NCI-H2107 (cell line): ENCODE measurements at regions not wholly inside any gene's neighbourhood (a gene's known extent, or its start where the extent isn't known, plus 50 kb on each side); places are given as distances from the start of the nearest gene placed in this dataset.
A peak's percentile ranks its signal among the peaks of the same experiment; 100 is the strongest.

ENCODE experiments used
- DNase-seq: peaks from one replicate; lab custom pipeline; 2025; lab: John Stamatoyannopoulos, UW

DNA sequence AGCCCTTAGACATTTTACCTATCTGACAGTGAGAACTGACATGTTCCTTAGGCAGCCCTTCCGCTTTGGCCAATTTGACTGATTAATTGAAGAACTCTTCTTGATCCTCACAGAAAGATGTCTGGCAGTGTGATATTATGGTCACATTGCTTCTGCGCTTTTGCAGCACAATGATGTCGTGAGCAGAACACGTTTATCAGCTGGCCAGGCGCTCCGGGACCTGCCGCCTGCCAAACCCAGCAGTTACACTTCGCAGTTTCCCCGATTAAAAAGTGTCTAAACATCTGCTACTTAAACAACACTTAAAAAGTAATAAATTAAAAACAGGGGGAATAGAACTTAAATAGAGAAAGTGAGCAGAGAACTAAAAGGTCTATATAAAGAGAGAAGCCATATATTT, 103.5 kb upstream of the ETS2 start:
- DNase-seq: no peak

DNA sequence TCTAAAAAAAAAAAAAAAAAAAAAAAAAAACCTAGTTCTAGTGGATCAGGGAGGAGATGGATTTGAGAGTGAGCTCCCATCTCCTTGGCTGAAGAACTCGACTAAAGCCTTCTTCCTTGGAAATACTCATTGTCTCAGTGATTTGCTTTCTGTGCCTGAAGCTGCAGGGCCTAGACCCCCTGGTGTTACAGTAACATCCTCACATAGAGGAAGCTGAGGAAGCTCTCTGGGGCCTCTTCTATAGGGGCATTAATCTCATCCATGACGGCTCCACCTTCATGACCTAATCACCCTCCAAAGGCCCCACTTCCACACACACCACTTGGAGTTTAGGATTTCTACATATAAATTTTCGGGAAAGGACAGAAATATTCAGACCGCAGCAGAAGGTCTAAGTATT, 95.9 kb upstream of the ETS2 start:
- no peak for DNase-seq

DNA sequence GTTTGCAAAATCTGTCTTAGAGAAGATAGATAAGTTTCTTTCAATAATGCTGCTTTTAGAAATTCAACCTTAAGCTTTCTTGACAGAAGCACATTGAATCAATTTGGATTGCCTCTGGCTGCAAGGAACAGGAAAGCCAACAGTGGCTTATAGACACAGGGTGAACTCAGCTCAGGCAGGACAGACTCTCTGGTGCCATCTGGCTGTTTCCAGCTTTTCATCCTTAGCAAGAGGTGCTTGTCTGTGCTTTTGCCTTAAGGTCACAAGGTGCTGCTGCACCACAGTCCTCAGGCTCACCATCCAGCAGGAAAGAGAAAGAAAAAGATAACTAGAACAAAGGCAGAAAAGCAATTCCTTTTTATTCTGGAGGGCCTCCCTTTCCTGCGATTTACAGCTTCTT, 93.7 kb upstream of the ETS2 start:
- no peak for DNase-seq

DNA sequence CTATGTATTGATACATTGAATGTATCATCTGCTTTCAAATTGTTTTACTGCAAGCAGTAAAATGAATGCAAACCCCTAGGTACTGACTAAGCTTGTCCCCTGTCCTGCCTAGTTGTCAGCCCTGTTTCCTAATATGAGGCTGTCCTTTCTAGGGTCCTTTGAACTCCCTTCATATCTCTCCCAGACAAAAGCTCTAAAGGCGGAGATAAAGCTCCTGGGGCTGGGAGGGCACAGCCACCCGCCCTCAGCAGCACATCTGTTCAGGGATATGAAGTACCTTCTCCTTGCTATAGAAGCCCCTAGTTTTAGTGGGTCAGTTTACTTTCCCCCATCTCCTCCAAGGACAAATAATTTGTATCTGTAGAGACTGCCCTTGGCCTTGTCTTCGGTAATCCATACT, 93.1 kb upstream of the ETS2 start:
- DNase-seq: no peak

DNA sequence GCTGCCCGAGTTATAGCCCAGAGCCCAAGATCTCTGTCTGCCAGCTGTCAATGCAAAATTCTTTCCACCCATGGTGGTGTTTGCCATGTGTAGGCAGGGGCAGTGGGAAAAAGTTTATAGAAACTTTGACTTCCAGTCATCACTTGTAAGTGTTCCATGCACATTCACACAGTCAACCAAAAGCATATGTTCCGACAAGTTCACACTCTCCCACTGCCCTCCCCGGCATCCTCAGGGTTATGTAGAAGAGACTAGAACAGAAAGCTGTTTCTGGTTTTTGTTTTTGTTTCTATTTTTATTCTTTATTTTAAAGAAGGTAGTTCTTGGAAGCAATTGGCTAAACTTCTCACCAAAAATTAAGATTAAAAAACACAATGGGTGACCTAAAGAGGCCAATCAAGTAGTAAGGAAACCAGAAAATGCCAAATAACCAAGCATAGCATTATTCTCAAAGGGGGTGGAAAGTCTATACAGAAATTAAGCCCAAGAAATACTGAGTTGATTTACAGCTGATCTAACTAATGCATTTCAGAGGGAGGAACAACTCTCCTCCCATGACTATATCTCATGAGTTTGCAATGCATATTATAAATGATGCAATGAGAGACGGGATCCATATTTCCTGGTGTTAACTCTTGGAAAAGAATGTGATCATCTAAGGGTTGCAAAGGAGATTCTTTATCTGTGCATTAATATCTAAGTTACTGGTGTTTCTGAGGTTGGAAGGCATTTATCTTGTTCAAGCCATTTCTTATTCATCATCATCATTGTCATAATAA, 91.5 kb upstream of the ETS2 start:
- no peak for DNase-seq

DNA sequence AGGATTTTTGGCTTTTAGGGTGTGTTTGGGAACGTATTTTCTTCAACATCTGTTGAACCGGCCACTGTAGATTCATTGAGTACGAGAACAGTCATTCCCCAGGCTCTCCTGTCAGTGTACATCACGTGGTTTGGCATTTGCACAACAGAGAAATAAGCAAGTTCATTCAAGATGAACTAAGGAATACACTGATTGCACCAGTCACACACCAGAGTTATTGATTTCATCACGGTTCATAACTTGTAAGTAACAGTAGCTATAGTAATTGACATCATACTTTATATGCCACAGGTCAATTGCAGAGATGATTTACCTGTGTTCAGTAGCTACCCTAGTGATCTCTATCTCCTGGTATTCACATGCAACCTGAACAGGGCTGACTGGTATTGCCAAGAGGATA, 90.7 kb upstream of the ETS2 start:
- no peak for DNase-seq

DNA sequence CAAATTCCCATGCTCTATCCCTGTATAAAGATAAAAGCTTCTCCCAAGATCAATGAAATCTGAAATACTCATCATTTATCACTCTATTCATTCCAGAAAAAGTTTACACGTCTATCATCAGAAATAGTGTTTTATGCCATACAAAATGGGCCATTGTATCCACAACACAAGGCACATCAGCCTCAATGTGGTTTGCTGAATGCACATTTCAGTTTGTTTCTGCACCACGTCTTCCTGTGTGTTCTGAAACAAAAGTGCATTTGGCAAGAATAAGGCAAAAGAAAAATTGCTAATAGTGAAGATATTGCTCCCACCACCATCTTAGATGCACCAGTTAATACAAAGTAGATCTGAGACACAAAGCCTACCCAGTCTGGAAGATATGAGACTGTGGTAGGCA, 89.6 kb upstream of the ETS2 start:
- no peak for DNase-seq

DNA sequence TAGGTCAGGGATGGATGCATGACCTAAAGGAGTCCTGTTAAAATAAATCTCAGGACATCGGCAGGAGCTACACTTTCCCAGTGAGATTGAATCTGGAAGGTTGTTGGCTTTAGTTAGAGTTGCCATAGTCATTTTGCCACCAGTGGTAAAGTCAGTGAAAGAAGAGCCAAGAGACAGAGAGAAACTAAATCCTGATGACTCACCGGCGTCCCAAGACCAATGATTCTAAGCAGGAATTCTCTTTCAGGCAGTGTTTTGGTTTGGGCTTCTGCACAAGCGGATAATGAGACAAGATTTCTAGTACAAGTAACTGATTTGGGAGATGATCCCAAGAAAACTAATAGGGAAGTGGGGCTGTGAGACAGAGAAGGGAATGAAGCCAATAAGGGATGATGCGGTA, 88.8 kb upstream of the ETS2 start:
- no peak for DNase-seq

DNA sequence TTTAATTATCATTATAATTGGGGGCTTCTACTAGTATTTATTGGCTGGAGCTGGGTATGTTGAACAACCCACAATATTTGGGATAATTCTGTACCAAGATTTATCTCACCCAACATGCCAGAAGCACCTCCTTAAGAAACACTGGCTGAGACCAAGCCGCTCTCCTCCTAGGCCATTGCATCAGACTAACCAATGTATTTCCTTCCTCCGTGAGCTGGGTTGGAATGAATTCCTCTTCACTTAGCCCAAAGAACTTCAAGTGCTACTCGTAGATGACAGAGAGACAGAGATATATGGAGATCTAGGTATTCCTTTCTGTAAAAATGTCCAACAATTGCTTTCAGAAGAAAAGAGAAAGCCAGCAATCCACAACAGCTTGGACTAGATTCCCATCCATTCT, 87.2 kb upstream of the ETS2 start:
- DNase-seq: no peak

DNA sequence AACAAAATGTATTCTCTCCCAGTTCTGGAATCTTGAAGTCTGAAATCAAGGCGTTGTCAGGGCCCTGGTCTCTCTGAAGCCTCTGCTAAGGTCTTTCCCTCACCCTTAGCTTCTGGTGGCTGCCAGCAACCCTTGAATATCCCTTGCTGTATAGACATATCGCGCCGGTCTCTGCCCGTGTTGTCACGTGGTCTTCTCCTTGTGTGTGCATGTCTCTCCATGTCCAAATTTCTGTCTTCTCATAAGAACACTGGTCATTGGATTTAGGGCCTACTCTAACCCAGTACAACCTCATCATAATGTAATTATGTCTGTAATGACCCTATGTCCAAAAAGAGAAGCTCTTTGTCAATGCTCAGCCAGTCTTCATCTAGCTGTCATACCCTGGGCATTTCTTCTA, 85.7 kb upstream of the ETS2 start:
- DNase-seq: no peak

DNA sequence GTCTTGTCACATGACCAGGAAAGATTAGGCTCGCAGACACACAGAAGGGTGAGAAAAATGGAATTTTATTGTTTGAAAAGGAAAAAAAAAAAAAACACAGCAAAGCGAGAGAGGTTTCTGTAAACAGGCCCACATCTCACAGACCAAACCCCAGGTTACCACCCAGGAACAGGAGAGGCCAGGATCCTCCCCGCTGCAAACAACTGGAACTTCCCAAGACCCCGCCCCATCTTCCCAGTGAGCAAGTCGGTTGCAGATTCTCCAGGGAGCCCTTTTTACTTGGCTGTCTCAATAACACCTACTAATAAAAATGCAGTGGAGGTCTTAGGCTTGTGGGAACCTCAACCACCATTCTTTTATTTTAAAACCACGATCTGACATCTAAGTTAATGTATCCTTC, 84.7 kb upstream of the ETS2 start:
- DNase-seq: no peak

DNA sequence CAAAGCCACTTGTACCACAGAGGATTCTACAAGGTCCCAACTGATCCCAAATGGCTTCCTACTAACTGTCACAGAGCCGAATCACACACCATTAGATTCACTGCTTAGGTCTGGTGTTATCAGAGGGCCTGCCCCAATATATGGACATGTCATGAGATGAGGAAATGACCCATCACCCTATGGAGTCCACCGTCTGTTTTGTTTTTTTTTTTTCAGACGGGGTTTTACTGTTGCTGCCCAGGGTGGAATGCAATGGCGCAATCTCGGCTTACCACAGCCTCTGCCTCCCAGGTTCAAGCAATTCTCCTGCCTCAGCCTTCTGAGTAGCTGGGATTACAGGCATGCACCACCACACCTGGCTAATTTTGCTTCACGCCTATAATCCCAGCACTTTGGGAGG, 83.8 kb upstream of the ETS2 start:
- no peak for DNase-seq

DNA sequence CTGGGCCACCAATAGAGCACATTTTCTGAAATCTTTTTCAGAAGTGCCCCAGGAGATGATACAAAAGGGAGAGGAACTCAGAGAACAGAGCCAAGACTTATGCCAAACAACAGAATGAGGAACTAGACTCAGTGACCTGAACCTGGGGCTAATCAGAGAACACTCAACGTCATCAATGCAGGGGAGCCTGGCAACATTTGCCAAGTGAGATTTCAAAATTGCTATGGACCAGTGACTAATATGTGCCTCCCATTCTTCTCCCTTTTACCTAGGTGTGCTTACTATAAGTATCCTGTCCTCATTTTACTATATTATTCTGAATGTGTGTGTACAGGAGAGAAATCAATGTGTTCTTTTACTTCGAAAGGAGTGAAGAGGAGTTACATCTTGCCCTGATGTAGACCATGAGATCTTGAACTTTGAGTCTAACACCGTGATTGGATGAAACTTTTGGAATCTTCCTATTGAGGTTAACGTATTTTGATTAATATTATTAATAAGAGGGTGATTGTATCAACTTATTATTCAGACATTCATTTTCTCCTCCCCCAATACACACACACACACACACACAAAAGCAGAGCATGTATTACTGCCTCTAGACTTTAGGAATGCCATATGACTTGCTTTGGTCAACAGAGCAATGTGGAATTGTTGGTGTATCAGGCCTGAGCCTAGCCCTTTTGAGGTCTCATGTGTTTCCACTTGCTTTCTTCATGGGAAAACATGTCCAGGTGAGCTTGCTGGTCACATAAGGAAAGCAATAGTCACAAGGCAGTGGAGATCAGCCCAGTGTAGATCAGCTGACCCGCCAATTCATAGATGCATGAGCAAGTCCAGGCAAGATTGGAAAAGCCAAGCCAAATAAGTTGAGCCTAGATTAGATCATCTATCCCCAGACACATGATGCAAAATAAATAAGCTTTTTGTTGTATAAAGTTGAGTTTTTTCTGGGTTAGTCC, 80.3 kb upstream of the ETS2 start:
- DNase-seq: no peak

DNA sequence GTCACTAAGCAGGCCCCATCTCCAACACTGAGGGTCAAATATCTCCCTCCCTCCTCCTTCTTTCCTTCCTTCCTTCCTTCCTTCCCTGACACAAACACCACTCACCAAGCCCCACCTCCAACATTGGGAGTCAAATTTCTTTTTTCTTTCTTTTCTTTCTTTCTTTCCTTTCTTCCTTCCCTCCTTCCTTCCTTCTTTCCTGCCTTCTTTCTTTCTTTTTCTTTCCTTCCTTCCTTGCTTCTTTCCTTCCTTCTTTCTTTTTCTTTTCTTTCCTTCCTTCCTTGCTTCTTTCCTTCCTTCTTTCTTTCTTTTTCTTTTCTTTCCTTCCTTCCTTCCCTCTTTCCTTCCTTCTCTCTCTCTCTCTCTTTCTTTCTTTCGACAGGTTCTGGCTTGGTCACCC, 79.2 kb upstream of the ETS2 start:
- no peak for DNase-seq

DNA sequence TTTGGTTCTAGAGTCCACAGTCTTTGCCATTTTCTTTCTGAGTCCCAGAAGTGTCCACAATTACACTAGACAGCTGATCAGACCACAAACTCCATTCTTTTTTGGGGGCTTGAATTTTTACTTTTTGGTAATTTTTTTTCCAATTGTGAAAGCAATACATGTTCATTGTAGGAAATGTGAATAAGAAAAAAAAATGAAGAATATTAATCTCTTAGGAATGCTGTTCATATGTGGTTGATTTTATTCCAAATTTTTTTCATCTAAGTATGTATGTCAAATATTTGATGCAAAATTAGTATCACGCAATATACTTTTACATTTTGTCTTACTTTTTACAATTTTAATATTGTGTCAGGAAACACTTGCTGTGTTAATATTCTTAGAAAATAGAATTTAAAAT, 76.4 kb upstream of the ETS2 start:
- DNase-seq: no peak

DNA sequence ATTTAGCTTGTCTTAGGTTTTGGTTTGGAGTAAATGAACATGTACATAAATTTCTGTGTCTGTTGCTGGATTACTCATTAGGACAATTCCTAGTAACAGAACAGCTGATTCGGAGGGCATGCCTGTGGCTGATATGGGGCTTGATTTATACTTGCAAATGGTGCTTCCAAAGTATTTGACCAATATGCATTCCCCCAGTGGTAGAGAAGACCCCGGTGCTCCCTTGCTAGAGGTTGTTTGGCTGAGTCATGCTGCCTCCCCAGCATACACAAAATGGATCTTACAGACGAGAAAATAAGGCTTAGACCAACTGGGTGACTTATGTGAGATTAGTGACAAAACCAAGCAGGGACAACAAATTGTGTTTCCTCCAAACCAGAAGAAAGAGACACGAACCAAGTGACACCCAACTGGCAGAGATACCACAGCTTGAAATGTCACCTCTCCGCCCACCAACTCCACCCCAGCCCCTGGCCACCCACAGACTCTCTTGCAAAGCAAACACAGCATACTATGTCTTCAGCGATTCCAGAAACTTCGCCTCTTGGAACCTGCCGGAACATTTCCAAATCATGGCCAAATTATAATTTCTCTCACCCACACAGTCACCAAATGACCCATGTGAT, 75.9 kb upstream of the ETS2 start:
- DNase-seq: no peak

DNA sequence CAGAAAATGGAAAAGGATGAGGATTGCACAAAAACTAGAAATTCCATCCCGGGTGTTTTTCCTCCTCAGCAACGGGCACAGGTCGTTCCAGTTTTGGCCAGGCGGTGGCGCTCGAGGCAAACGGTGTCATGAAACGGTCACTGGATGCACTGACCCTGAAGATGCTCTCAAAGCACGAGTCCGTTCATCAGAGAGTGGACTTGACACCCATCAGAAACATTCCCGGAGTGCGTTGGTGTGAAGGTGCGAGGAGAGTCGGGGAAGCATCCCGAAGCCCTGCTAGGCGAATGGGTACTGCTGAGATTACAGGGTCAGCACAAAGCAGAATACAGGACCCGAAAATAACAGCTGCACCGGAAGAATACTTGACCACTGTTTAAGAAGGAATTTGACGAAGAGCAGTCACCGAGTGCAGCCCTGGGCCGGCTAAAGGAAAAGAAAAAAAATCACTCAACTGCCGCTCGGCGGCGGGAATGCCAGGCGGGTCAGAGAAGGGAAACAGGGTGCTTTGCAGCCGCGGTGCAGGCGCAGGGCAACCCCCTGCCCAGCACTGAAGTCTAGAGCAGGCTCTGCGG, 71.7 kb upstream of the ETS2 start:
- DNase-seq: peak; percentile 44

DNA sequence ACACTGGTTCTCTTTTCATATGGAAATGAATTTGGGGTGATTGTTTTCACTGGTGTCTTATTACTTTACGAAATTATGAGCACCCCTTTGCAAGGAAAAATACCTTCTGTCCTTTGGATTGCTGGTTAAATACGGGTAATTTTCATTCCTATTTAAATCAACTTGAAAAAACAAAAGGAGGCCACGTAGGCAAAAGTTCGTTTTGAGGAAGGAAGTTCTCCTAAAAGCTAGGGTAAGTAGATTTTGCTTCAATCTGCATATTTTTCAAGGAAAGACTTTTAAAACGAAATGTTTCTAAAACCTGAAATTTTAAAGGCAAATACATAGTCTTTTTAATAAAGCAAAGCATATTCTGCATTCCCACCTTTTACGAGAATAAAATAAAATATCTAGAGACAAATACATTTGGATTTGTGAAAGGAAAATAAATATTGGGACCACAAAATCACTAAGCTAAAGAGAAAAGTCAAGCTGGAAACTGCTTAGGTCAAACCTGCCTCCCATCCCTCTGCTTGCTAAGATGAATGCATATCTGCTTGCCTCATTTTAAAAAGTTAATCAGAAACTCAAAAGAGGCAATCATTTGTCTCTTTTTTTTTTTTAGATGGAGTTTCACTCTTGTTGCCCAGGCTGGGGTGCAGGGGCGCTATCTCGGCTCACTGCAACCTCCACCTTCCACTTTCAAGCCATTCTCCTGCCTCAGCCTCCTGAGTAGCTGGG, 70.9 kb upstream of the ETS2 start:
- no peak for DNase-seq

DNA sequence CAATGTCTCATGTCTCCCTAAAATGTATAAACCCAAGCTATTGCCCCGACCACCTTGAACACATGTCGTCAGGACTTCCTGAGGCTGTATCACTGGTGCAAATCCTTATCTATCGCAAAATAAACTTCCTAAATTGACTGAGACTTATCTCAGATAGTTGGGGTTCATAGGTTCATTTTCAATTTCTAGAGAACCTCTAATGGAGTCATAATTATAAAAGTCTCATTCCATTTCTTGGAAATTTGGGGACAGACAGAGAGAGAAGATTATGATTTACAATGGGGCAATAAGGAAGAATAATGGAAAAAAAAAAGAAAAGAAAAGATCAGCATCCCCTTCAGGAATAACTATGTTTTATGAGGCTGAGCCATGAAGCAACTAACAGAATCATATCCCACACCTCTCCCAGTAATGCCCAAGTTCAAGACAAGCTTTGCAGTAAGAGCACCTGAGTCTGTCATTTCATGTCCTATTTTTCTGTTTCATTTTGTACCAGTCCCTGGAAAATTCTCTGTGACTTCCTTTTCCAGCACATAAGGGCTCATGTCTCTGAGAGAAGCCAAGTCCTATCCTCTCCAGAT, 70.0 kb upstream of the ETS2 start:
- DNase-seq: no peak

DNA sequence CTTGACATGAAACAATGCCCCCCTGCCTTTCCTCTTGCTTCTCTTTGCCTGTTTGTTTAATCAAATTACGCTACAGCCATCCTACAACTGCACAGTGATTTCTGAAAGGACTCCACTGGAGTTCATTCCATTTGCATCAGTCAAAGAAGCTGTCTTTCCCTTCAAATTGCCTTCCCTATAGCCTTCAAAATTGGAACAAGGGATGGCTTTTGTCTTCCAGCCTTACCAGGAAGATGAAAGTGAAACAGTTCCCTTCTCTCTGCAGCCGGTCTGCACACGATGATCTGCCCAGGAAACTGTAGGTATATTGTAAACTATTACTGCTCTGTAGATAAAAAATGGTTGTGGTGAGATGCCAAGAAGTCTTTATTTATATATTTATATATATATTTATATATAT, 65.6 kb upstream of the ETS2 start:
- no peak for DNase-seq

DNA sequence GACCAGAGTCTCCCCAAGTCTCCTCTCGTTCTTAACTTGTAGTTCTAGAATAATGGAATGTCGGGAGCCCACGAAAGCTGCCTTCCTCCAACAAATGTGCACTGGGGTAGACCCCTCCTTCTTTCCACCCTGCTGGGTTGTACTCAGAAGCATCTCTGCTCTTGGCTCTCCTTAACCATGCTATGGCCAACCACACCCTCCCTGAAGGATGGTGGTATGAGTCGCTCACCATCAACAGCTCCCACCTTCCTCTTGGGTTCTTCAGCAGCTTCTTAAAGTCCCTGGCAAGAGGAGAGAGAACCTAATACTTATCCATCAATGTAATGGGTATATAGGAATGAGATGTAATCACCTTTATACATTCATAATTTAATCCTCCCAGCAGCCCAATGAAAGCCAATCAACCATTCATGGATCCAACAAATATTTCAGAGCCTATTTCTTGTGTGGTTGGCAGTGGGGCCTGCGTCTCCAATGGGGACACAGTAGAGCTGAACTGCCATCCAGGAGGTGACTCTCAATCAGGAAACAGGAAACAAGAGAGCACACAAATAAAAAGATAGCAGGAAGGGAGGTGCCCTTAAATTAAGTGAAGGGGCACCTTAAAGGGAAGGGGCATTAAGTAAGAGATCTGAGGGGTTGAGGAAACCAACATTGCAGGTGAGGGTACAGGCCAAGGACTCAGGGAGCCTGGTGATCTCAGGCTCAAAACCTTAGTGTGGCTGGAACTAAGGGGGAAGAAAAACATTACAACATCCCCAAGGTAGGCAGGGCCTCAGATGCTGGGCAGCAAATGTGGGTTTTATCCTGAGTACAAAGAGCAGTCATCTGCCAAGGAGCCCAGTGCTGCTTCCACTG, 64.4 kb upstream of the ETS2 start:
- DNase-seq: no peak
